Mesothelial cell of epicardium (in vitro differentiated cells): ENCODE measurements at regions not wholly inside any gene's neighbourhood (a gene's known extent, or its start where the extent isn't known, plus 50 kb on each side); places are given as distances from the start of the nearest gene placed in this dataset.

Experiments used
- DNase-seq, 2 experiments: peaks; one replicate each; pipeline ENCODE4 v3.0.0; 2021; ENCODE audit warnings: low spot score in 2 of 2; ENCODE audit not compliant: unreplicated experiment in 2 of 2
- H3K27ac Mint-ChIP-seq: 2 replicates; pipeline ENCODE4 v1.8.0; 2021; ENCODE audit warnings: mixed read lengths
- H3K27me3 Mint-ChIP-seq: 2 replicates; pipeline ENCODE4 v1.8.0; 2021; ENCODE audit warnings: low read depth, mixed read lengths
- H3K36me3 Mint-ChIP-seq: 2 replicates; pipeline ENCODE4 v1.8.0; 2021; ENCODE audit warnings: mixed read lengths
- H3K4me1 Mint-ChIP-seq: 2 replicates; pipeline ENCODE4 v1.8.0; 2021; ENCODE audit warnings: mixed read lengths
- H3K4me3 Mint-ChIP-seq: 2 replicates; pipeline ENCODE4 v1.8.0; 2021; ENCODE audit warnings: mild to moderate bottlenecking, moderate library complexity, mixed read lengths
- H3K9me3 Mint-ChIP-seq: 2 replicates; pipeline ENCODE4 v1.8.0; 2021; ENCODE audit warnings: mixed read lengths
- TF ChIP-seq, protein P1 (sequence below): fragments of 200-600 bp; sonication (generic); IDR thresholded peaks from one replicate; pipeline ENCODE4 v1.5.0; 2021; ENCODE audit warnings: antibody characterized with exemption; ENCODE audit not compliant: unreplicated experiment

DNA sequence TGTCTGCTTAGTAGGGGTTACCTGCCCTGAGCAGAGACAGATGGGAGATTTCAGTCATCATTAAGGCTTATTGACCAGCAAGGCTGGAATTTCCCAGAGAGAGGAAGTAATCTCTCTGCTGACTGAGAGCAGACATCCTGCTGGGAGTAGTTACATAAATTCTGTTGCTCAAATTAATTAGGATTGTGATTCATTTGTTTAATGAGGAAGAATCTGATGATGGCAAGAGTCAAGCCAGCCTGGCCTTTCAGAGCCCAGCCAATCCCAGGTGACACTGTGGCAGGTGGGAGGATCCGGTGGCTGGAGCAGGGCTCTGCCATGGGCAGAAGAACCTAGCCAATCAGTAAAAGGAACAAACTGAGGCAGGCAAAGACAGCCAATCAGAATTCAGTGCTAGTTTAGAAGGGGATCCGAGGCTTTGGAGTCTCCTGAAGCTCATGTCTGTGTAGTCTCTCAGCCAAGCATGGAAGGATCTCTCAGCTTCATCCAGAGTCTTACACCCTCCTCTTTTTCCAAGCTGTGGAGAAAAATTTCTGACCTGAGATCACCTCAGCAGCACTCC, 61.2 kb upstream of the CHST1 start:
- H3K27ac Mint-ChIP-seq, result no peak overlapping the region
- H3K9me3 Mint-ChIP-seq, result no peaks in the 10 kb centered on the region
- H3K36me3 Mint-ChIP-seq, result no peaks in the 10 kb centered on the region
- TF ChIP-seq, protein P1, sequence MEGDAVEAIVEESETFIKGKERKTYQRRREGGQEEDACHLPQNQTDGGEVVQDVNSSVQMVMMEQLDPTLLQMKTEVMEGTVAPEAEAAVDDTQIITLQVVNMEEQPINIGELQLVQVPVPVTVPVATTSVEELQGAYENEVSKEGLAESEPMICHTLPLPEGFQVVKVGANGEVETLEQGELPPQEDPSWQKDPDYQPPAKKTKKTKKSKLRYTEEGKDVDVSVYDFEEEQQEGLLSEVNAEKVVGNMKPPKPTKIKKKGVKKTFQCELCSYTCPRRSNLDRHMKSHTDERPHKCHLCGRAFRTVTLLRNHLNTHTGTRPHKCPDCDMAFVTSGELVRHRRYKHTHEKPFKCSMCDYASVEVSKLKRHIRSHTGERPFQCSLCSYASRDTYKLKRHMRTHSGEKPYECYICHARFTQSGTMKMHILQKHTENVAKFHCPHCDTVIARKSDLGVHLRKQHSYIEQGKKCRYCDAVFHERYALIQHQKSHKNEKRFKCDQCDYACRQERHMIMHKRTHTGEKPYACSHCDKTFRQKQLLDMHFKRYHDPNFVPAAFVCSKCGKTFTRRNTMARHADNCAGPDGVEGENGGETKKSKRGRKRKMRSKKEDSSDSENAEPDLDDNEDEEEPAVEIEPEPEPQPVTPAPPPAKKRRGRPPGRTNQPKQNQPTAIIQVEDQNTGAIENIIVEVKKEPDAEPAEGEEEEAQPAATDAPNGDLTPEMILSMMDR, result no peak
- H3K4me1 Mint-ChIP-seq, result no peaks in the 10 kb centered on the region
- H3K4me3 Mint-ChIP-seq, result no peak overlapping the region
- DNase-seq, result no peak
- H3K27me3 Mint-ChIP-seq, result peaks cover 6% of the 10 kb centered on the region

DNA sequence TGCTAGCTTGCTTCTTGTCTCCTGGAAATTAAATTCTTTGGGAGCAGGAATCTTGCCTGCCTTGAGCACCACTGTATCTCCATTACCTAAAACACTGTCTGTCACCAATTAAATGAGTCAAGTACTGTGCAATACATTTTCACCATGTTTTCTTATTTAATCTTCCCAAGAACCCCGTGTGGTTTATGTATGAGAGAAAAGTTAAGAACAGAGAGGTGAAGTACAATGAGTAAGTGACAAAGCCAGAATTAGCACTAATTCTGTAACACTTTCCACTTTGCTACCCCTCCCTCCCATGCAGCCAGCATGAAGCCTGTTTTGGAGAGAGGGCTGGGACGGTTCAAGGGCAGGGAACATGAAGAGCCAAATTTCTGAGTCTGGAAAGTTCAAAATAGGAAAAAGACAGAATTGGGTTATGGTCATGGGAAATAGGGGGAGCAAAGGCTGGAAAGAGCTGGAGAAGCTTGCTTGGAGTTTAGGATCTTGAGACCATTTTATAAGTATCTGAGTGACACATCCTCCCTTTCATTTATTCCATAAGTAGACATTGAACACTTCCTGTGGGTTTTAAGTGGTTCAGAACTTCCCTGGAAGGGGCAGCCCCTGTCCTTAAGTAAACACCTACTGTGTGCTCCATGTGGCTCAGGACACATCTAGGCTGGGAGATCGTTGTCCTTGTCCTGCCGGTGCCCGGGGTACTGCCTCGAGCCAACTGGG, 60.5 kb upstream of the CHST1 start:
- H3K36me3 Mint-ChIP-seq, result no peaks in the 10 kb centered on the region
- H3K27ac Mint-ChIP-seq, result no peak overlapping the region
- TF ChIP-seq, protein P1, result no peak
- no peak for DNase-seq
- H3K4me3 Mint-ChIP-seq, result no peak overlapping the region
- peaks cover 6% of the 10 kb centered on the region for H3K27me3 Mint-ChIP-seq
- H3K9me3 Mint-ChIP-seq, result no peaks in the 10 kb centered on the region
- H3K4me1 Mint-ChIP-seq, result no peaks in the 10 kb centered on the region

DNA sequence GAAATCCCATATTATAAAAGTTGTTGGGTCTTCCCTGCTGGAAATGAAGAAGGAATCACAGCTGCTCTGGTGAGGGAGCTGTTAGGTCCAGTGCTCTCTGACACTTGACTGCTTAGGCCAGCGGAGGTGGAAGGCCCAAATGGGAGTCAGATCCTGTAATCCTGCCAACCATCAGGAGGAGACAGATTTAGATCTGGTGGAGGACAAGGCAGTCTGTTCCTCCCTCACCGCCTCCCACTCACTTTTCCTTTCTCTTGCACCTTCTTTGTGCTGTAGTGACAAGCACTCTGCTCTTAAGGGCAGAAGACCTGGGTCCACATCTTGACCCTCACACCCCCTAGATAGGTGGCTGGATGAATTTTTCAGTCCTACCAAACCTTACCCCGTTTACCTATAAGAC, 59.7 kb upstream of the CHST1 start:
- H3K27me3 Mint-ChIP-seq, result peaks cover 6% of the 10 kb centered on the region
- no peak for DNase-seq
- no peaks in the 10 kb centered on the region for H3K36me3 Mint-ChIP-seq
- TF ChIP-seq, protein P1, result no peak
- no peaks in the 10 kb centered on the region for H3K4me1 Mint-ChIP-seq
- H3K27ac Mint-ChIP-seq, result no peak overlapping the region
- no peaks in the 10 kb centered on the region for H3K9me3 Mint-ChIP-seq
- no peak overlapping the region for H3K4me3 Mint-ChIP-seq

DNA sequence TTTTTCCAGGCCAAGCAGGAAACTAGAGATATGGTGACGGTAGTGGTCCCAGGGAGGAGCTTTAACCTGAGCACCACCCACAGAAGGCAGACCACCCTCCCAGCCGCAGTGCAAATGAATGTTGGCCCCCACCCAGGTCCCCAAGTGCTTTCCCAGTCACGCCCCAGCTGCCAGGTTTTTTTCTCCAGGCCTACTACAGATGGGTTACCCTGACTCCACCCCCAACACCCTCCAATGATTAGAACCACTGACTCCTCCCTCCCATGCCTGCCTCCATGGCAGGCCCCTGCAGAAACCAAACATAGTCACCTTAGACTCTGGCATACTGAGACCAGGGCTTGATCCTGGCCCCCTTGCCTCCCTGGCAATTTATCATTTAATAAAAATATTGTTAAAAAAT, 58.7 kb upstream of the CHST1 start:
- H3K9me3 Mint-ChIP-seq, result no peaks in the 10 kb centered on the region
- peaks cover 6% of the 10 kb centered on the region for H3K27me3 Mint-ChIP-seq
- no peak overlapping the region for H3K4me3 Mint-ChIP-seq
- H3K27ac Mint-ChIP-seq, result no peak overlapping the region
- no peaks in the 10 kb centered on the region for H3K36me3 Mint-ChIP-seq
- TF ChIP-seq, protein P1, result no peak
- H3K4me1 Mint-ChIP-seq, result no peaks in the 10 kb centered on the region
- DNase-seq, result no peak

DNA sequence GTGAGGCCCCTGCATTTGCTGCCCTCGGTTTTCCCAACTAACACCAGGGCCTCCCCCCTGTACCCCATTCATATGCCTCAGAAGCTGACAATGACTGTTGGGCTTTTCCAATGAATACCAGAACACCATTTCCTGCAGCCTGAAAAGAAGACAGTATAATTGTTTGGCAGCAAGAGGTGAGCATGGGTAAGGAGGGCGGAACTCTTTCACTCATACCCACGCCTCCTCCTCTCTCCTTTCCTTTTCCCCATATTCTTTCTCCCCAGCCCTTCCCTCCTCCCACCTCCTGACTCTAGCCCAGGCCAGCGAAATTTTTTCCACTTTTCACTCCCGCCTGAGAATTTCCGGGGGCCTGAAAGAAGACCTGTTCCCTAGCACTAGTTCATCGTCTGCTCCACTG, 58.0 kb upstream of the CHST1 start:
- no peak overlapping the region for H3K27ac Mint-ChIP-seq
- no peak for DNase-seq
- H3K27me3 Mint-ChIP-seq, result peaks cover 6% of the 10 kb centered on the region
- no peaks in the 10 kb centered on the region for H3K36me3 Mint-ChIP-seq
- no peaks in the 10 kb centered on the region for H3K9me3 Mint-ChIP-seq
- TF ChIP-seq, protein P1, result no peak
- H3K4me1 Mint-ChIP-seq, result no peaks in the 10 kb centered on the region
- H3K4me3 Mint-ChIP-seq, result no peak overlapping the region

DNA sequence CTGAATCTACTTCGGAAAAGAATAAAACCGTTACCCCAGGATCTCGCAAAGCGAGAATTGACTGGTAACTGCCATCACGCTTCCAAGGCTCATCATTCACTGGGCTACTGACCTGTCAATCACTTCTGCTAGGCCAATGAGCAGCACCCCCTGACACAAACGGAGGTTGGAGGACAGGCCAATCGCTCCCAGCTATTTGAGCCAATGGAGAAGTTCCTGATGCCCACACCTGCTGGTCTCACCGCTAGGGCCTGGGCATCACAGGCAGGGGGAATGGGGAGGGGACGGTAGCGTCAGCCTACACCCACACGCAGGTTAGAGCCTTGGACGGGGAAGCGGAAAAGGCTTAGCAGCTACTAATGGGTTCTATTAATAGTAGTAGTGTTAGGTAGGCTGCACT, 56.7 kb upstream of the CHST1 start:
- Mint-ChIP-seq H3K27ac (no peak overlapping the region), H3K4me1 (no peaks in the 10 kb centered on the region), H3K36me3 (no peaks in the 10 kb centered on the region), H3K4me3 (no peak overlapping the region), H3K9me3 (no peaks in the 10 kb centered on the region), H3K27me3 (peaks cover 4% of the 10 kb centered on the region)
- DNase-seq, result no peak
- TF ChIP-seq, protein P1, result no peak
